ENCODE measurements at regions not wholly inside any gene's neighbourhood (a gene's known extent, or its start where the extent isn't known, plus 50 kb on each side); places are given as distances from the start of the nearest gene placed in this dataset.
A peak's percentile ranks its signal among the peaks of the same experiment; 100 is the strongest.
"Not testable (repeated sequence)": the region's sequence is repeated elsewhere in the genome, so short reads cannot be mapped to it uniquely, and the experiment has no call there.

DNA sequence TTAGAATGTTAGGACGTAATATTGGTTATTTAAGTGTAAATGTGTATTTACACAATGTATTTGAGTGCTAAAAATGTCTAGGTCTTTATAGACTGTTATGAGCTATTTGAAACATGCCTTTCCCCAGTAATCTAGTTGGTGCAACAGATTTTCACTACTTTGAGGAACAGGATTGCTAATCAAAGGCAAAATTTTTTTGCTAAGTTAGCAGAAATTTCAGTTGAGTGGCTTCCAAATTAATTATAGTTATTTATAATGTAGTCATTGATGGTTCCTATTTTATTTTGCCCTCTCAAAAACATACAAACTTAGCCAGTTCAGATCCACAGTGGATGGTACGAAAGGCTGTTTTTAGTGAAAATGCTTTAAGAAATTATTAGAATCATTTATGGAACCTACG, 78.7 kb upstream of the LYZL2 start:
- DNase-seq: no peak
- ATAC-seq (ENCODE audit: poor library complexity): no peak
- intact Hi-C loops (cut with DNase I): no loop called here

DNA sequence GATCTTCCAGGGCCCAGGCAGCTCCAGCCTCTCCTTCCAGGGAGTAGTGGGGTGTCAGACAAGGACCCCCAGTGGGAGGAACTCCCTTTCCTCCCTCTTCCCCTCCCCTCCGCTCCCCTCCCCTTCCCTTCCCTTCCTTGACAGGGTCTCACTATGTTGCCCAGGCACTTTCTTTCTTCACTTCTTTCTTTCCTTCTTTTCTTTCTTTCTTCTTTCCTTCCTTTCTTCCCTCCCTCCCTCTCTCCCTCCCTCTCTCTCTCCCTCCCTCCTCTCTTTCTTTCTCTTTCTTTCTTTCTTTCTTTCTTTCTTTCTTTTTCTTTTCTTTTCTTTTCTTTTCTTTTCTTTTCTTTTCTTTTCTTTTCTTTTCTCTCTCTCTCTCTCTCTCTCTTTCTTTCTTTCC, 76.6 kb upstream of the LYZL2 start:
- ATAC-seq (ENCODE audit: poor library complexity); intact Hi-C loops (cut with DNase I); DNase-seq: not testable (repeated sequence)

DNA sequence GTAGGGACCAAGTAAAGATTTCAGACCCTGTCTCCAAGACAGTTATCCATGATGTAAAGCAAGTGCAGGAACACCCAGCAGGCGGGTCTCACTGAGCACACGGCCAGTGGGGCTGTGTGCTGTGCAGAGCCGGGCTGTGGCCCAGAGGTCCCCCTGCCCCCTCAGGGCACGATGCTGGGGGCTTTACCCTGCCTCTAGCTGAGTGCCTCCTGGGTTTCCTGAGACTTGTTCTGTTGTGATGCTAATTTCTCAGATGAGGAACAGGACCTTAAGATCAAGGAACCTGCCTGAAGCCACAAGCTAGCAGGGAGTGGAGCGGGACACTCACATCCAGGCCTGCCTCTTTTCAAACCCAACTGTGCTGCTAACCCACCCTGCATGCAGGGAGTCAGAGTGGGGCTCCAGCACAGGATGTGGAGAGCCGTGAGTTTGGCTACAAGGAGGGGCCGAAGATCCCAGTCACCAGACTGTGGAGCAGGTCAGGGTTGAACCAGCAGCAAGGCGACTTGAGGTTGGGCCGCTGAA, 76.1 kb upstream of the LYZL2 start:
- no peak for DNase-seq
- intact Hi-C loops (cut with DNase I): no loop called here
- no peak for ATAC-seq (ENCODE audit: poor library complexity)

DNA sequence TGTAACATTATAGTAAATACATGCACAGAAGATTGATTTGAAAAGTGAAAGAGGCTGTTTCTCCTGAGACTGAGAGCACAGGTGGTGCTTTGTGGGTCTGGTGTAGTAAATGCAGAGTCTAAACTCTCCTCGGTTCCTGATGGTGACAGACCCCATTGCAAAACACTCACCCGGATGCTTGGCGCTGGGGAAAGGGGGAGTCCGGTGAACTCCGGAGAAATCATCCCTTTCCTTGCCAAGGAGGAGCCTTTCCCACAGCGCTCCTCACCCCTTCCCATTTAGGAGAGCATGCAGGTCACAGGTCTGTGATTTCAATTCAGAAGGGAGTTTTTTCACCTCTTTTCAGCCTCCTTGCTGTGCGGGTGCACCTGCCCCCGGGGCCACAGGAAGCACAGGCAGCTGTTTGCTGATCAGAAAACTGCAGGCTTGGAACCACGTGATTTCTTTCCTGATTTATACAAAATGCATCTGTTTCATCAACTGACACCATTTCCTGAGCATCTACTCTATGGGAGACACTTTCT, 75.6 kb upstream of the LYZL2 start:
- no peak for ATAC-seq (ENCODE audit: poor library complexity)
- intact Hi-C loops (cut with DNase I): no loop called here

DNA sequence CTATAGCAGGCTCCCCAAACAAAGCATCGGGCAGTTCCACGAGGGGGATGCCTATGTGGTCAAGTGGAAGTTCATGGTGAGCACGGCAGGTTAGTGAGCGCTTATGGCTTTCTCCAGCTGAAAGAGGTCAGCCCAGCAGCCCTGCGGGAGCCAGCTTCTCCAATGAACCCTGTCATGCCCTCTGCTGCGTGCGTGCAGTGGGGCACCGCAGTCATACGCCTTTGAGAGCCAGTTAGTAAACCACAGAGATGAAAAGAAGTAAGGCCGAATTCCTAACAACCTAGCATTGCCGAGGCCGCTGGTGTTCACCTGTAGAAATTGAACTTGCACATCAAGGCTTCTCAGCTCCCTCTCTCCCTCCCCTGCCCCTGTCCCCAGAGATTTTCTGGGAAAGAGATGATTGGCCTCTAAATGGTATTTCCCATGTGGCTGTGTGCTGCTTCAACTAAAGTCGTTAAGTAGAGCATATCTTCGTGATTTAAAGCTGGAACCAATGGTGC, 75.1 kb upstream of the LYZL2 start:
- DNase-seq; intact Hi-C loops (cut with DNase I); ATAC-seq (ENCODE audit: poor library complexity): not testable (repeated sequence)

More for the DNA sequence above, 75.6 kb upstream of the LYZL2 start:
- DNase-seq: no peak

DNA sequence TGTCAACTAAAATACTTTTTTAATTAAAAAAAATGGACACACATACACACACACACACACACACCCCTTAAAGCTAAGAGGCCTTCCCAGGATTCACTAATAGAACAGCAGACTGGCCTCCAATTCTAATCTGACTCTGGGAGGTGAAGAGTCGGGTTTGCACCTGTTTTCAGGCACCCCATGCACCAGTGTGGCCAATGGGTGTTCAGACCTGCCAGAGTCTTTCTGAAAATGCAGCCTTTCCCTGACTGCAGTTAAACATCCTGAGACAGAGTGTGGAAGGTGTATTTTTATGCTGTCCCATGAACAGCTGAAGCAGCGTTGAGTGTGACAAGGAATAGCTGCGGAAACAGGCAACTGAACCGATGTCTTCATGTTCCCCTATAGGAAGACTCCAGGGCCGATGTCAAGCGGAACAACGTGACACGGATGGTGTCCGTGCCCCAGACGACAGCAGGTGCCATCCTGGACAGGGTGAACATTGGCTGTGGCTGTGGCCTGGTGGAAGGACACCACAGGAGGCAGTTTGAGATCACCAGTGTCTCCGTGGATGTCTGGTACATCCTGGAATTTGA, 74.6 kb upstream of the LYZL2 start:
- intact Hi-C loops (cut with DNase I): no loop called here
- ATAC-seq (ENCODE audit: poor library complexity) (no peak), DNase-seq (no peak)

DNA sequence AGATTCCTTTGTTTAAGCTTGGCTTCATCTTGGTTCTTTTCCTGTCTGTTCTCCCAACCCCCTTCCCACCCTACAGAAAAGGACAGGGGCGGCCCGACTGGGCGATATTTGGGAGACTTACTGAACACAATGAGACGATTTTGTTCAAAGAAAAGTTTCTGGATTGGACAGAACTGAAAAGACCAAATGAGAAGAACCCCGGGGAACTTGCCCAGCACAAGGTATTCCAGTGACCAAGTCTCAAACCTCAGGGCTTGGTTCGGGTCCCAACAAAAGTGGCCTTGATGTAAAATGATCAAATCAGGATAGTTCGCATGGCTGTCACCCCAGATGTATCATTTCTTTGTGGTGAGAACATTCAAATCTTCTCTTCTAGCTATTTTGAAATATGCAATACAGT, 73.9 kb upstream of the LYZL2 start:
- intact Hi-C loops (cut with DNase I); DNase-seq; ATAC-seq (ENCODE audit: poor library complexity): not testable (repeated sequence)

DNA sequence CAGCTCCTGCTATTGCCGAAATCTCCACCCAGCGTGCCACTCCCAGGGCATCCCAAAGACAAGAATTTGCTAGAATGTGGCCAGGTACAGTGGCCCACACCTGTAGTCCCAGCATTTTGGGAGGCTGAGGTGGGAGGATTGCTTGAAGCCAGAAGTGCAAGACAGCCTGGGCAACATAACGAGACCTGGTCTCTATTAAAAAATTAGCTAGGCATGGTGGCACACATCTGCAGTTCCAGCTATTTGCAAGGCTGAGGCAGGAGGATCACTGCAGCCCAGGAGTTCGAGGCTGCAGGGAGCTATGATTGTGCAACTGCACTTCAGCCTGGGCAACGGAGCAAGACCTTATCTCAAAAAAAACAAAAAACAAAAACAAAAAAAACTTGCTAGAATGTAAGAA, 73.3 kb upstream of the LYZL2 start:
- DNase-seq (no peak), ATAC-seq (ENCODE audit: poor library complexity) (no peak)
- intact Hi-C loops (cut with DNase I): no loop called here

DNA sequence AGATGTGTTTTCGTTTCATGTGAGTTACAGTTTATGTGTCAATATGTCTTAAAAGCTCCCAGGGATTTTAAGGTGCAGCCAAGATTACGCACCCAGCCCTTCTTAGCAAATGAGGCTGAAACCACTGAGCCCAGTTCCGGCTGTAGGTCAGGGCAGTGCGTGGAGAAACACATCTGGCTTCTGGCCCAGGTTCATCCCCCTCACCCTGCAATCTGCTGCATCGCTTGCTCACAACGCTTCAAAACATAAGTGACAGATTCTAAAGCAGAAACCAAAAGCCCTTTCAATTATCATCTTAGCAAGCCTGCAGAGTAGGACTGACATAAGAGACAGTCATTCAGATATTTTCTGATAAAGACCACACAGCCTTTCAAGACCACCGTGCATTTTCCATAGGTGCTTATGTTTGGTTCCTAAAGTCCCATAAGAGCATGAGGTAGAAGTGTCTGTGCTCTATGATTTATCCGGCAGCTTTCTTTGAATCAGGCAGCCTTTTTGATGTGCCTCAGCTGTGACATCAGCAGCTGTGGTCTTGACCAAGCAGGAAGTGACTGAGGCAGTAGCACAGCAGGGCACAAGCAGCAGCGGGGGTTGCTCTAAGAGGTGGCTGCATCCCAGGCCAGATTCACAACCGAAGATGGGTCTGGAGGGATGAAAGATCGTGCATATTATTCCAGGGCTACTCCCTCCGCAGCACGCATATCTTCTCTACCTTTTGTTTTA, 72.1 kb upstream of the LYZL2 start:
- DNase-seq (peak; percentile 49), ATAC-seq (ENCODE audit: poor library complexity) (peak; percentile 39)
- intact Hi-C loops (cut with DNase I): no loop called here

DNA sequence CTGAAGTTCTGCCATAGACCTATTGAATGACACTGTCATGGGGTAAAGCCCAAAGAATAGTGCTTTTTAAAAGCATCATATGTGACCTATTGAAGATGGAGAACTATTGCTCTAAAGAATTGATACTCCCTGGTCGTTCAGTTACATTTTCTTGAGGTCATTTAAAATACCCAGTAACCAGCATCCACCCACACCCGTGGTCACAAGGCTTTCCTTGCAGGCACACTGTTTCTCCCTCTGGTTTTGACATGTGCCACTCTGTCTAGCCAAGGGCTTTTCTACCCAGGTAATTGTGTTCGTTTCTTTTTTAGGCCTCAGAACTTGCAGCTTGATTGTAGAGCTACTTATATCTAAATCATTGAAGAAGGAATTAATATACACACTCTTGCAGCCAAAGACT, 68.3 kb upstream of the LYZL2 start:
- no peak for DNase-seq
- ATAC-seq (ENCODE audit: poor library complexity): no peak
- intact Hi-C loops (cut with DNase I): no loop called here

DNA sequence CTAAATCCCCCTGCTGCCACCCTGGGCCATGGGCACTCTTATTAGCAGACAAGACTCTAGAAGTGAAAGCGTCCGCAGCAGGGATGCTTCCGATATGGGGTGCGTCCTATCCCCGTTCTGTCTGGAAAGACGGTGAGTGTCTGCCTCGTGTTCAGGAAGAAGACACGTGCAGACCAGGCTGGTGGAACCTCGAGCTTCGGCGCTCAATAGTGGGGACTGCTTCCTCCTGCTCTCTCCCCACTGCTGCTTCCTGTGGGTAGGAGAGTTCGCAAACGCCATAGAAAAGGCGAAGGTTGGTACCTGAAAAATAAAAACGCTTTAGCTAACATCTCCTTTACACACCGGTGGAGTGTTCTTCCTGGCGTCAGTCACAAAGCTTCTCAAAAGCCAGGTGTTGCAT, 67.7 kb upstream of the LYZL2 start:
- not testable (repeated sequence) for ATAC-seq (ENCODE audit: poor library complexity)

DNA sequence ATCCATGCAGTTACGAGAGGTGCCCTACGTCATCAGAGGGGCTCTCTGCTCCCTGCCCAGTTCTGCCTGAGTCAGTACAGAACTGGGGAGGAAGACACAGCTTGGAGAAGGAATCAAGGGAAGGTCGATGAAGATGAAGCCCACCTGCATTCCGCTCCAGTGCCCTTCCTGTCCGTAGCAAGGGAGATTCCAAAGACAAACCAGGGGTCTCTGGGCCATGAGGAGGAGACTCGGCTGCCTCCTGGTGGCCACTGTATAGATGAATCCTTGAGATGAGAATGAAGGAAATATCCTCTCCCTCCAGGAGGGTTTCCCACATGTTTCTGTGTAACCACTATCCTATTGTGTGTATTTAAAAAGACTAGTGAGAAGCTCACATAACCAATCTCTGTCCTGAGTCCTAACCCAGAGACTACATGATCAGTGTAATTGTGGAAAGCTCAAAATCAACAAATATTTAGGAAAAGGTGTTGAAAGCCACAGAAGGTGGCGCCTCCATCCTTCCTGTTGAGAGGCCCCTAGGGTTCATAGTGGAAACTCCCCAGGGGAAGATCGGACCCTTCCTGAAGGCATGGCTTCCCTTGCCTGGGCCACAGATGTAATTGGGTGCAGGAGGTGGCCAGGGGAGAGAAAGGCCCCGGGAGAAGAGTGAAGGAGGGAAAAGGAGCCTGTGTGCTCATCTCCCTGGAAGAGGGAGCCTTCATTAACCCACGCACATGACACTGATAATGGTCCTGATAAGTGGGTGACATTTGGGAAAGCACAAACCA, 67.0 kb upstream of the LYZL2 start:
- ATAC-seq (ENCODE audit: poor library complexity); intact Hi-C loops (cut with DNase I); DNase-seq: not testable (repeated sequence)

More for the DNA sequence above, 67.7 kb upstream of the LYZL2 start:
- DNase-seq; intact Hi-C loops (cut with DNase I): not testable (repeated sequence)

DNA sequence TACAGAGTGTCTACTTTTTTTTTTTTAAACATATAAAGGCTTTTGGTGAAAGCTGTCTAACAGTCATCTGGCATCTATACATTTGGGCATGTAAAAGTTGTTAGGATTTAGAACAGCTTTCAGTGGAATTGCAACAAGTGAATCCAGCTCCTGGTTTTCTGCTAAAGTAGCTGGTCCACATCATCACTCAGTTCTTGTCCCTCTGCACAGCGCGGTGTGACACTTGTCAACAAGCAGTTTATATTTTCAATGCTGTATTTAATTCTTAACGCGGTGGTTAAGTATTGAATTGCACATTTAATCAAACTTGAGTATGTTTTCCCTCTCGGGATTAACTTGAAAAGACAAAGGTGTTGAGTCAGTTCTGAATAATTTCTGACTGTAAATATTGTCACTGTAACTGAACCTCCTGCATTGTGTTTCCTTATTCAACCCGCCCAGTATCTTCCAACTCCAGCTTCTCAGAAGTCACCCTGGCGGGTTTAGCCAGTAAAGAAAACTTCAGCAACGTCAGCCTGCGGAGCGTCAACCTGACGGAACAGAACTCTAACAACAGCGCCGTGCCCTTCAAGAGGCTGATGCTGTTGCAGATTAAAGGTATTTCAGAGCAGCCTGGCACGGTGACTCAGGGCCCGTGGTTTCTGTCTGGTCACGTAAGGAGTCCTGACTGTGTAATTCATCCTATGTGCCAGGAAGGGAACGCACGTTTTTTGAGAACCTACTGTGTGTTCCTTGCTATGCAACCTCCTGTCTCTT, 66.1 kb upstream of the LYZL2 start:
- intact Hi-C loops (cut with DNase I); DNase-seq; ATAC-seq (ENCODE audit: poor library complexity): not testable (repeated sequence)

DNA sequence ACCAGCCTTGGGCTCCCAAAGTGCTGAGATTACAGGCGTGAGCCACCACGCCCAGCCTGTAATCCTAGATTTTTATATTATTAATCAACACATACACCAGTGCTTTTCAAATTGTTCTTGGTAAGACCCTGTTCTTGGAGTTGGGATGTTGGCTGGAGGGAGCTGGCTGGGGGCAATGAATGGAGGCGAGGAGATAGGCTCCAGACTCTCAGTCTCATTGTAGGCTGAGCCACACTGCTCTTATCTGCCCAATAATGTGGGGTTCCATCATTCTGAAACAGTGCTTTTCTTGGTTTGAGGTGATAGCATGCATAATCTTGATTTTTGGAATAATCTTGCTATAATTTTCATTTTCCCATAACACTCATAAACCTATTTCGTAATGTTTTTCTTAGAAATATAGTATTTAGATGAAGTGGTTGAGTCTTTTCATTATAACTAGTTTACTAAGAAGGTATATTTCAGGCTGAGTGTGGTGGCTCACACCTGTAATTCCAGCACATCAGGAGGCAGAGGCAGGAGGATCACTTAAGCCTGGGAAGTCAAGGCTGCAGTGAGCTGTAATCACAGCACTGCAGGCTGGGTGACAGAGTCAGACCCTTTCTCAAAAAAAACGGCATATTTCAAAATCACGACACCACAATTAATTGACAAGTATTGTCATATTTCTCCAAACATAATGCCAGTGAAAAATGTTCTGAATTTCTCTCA, 65.1 kb upstream of the LYZL2 start:
- intact Hi-C loops (cut with DNase I): no loop called here
- no peak for ATAC-seq (ENCODE audit: poor library complexity)
- DNase-seq: no peak

DNA sequence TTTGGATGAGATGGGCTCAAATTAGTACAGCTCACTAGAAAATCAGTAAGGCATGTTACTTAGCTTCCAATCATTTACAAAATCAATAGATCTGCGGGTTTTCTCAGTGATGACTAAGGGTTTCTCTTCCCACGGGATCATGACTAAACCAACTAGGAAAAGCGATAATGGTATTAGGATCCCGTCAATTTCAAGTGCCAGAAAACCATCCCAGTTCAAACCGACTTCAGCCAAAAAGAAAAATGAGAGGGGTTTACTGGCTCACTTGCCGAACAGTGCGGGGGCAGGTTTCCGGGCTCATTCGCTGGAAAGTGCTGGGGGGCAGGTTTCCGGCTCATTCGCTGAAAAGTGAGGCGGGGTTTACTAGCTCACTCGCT, 62.1 kb upstream of the LYZL2 start:
- ATAC-seq (ENCODE audit: poor library complexity) (no peak), DNase-seq (no peak)
- intact Hi-C loops (cut with DNase I): no loop called here

DNA sequence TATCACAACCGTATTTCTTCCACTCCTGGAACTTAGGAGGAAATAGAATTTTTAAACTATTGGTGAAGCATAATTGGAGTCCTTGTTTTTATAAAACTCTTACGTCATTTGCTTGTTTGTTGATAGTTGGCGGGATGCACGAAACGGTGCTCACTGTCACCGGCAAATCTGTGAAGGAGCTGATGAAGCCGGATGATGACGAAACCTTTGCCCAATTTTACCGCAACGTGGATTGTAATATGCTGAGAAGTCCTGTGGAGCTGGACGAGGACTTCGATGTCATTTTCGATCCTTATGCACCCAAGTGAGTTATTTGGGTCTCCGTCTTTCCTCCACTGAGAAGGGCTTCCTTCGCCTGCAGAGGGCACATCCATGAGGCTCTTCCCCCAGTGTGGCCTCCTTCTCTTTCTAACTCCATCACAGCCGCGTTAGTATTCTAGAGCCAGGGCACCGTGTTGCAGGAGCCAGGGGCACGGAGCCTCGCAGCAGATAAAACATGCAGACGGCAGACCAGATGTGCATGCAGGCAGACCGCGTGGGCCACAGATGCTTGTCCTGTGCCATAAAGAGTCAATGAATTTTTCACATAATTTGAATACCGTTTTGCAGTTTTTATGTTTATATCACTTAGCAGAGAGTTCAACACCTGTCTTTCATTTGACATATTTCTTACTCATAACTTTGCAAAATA, 61.5 kb upstream of the LYZL2 start:
- intact Hi-C loops (cut with DNase I); ATAC-seq (ENCODE audit: poor library complexity): not testable (repeated sequence)

DNA sequence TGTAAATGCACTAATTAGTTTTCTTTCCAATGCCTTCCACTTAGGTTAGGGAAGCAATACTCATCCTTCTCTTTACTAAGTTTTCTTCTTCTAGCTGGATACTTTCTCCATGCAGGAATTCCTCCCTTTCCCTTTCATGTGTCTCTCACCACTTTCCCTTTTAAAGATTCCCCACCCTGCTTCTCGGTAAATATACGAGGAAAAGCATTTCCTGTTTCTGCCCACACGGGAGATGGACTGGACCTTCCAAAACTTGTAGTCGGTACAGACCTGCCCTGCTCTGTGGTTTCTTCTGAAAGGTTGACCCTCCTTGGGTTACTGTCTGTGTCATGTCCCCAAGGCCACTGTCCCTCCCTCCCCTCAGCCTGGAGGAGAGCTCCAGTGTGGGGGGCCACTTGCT, 58.9 kb upstream of the LYZL2 start:
- intact Hi-C loops (cut with DNase I): no loop called here
- no peak for DNase-seq
- no peak for ATAC-seq (ENCODE audit: poor library complexity)

More for the DNA sequence above, 61.5 kb upstream of the LYZL2 start:
- not testable (repeated sequence) for DNase-seq
